ENCODE measurements at regions not wholly inside any gene's neighbourhood (a gene's known extent, or its start where the extent isn't known, plus 50 kb on each side); places are given as distances from the start of the nearest gene placed in this dataset.

DNA sequence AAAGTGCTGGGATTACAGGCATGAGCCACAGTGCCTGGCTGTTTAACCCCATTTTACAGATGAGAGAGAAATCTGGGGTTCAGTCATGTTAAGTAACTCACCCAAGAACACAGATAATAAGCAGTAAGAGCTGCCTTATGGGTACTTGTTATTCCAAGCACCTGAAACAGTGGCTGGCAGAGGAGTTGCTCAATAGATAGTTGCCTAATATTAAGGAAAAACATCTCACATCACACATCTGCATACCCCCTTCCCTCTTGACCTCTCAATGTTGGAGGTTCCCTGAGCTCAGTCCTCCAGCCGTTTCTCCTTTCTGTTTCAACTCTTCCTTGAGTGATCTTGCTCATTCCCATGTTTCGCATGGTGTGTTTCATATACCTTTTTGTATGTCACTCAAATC is 401.9 kb downstream of the KLF12 start:
- H3K9me3 ChIP-seq = no peaks in the 10 kb centered on the region
- H3K27ac ChIP-seq = no peak overlapping the region
- TF ChIP-seq, protein P1, sequence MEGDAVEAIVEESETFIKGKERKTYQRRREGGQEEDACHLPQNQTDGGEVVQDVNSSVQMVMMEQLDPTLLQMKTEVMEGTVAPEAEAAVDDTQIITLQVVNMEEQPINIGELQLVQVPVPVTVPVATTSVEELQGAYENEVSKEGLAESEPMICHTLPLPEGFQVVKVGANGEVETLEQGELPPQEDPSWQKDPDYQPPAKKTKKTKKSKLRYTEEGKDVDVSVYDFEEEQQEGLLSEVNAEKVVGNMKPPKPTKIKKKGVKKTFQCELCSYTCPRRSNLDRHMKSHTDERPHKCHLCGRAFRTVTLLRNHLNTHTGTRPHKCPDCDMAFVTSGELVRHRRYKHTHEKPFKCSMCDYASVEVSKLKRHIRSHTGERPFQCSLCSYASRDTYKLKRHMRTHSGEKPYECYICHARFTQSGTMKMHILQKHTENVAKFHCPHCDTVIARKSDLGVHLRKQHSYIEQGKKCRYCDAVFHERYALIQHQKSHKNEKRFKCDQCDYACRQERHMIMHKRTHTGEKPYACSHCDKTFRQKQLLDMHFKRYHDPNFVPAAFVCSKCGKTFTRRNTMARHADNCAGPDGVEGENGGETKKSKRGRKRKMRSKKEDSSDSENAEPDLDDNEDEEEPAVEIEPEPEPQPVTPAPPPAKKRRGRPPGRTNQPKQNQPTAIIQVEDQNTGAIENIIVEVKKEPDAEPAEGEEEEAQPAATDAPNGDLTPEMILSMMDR (IDR thresholded peaks at IDR 0.05) = no peak
- H3K36me3 ChIP-seq = no peaks in the 10 kb centered on the region
- H3K4me3 ChIP-seq = no peak overlapping the region
- no peak for DNase-seq (ENCODE audit: low spot score in 2 of 2)
- intact Hi-C loops (cut with DNase I) = no loop called here
- H3K4me1 ChIP-seq = no peaks in the 10 kb centered on the region
- H3K27me3 ChIP-seq = no peaks in the 10 kb centered on the region

DNA sequence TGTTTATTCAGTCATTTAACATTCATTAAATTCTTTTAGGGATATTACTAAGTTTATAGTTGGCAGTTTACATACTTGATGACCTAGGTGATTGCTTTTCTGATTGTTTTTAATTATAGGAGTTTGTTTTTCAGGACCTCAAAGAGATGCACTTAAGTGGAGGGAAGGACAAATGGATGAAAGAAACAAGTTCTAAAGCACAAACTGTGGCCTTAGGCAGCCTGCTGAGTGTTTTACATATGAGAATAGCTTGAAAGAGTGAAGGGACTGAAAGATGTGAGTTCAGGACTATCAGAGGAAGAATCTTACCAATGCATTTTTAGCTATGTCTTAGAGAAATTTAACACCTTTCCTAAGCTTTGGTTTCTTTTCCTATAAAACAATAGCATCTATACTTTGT is 402.6 kb downstream of the KLF12 start:
- no peaks in the 10 kb centered on the region for H3K9me3 ChIP-seq
- H3K4me3 ChIP-seq = no peak overlapping the region
- intact Hi-C loops (cut with DNase I) = no loop called here
- no peaks in the 10 kb centered on the region for H3K27me3 ChIP-seq
- H3K27ac ChIP-seq = no peak overlapping the region
- TF ChIP-seq, protein P1 (IDR thresholded peaks at IDR 0.05) = no peak
- no peaks in the 10 kb centered on the region for H3K4me1 ChIP-seq
- DNase-seq (ENCODE audit: low spot score in 2 of 2) = no peak
- H3K36me3 ChIP-seq = no peaks in the 10 kb centered on the region

DNA sequence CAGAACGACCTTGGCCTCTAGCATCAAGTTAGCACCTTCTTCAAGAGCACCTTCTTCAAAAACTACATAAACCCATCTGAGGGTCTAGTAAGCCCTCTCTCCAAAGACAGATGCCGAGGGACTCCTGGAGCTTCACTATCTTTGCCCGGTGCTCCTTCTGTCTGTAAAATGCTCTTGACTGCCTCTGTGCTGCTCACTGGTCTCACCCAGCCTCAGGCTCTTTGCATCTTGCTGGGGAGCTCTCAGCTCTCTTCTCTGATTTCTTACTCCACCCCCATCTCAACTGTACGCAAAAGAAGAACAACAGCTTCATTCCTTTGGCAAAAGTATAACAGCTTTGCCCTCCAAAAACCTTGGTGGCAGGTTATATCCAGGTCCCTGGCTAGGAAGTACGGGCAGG is 404.2 kb downstream of the KLF12 start:
- intact Hi-C loops (cut with DNase I) = no loop called here

DNA sequence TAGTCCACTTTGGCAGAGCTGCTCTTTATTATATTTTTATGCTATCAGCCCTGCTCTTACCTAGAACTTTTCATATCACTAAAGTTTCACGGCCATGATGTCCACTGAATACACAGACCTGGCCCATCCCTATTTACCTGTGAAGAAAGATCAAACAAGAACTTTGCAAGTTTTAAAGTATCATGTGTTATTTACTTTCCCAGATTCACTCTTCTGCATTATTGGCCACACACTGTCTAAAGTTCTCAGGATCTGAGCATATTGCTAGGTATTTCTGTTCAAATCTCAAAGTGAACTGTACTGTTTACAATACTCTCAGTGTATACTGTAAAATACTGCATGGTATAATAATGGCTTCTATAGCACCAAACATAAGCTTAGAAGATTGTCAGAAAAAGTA is 405.2 kb downstream of the KLF12 start:
- Histone ChIP-seq H3K9me3 (no peaks in the 10 kb centered on the region), H3K36me3 (no peaks in the 10 kb centered on the region), H3K4me3 (no peak overlapping the region), H3K27ac (no peak overlapping the region), H3K4me1 (no peaks in the 10 kb centered on the region), H3K27me3 (no peaks in the 10 kb centered on the region)
- TF ChIP-seq, protein P1 (IDR thresholded peaks at IDR 0.05) = no peak
- intact Hi-C loops (cut with DNase I) = no loop called here
- no peak for DNase-seq (ENCODE audit: low spot score in 2 of 2)

More for the DNA sequence above, 404.2 kb downstream of the KLF12 start:
- Histone ChIP-seq H3K4me3 (no peak overlapping the region), H3K9me3 (no peaks in the 10 kb centered on the region), H3K27me3 (no peaks in the 10 kb centered on the region), H3K4me1 (no peaks in the 10 kb centered on the region), H3K36me3 (no peaks in the 10 kb centered on the region), H3K27ac (no peak overlapping the region)
- TF ChIP-seq, protein P1 (IDR thresholded peaks at IDR 0.05) = no peak
- DNase-seq (ENCODE audit: low spot score in 2 of 2) = no peak

DNA sequence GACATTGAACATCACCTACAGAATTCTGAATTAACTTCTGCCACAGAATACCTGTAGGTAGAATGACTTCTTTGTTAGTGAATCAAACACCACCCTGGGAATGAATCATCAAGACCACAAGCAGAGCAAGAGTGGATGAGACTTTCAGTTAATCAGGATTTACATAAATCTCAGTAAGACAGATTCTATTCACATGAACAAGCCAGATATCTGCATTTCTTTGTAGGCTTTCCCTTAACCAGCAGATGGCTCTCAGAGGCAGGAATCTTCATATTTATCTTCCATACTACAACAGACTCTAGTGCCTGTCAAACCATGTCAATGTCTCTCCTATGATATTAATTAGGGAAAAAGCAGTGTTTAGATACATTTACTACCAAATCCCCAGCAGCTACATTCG is 412.1 kb downstream of the KLF12 start:
- Histone ChIP-seq H3K4me3 (no peak overlapping the region), H3K27me3 (no peaks in the 10 kb centered on the region), H3K27ac (no peak overlapping the region), H3K36me3 (no peaks in the 10 kb centered on the region), H3K9me3 (no peaks in the 10 kb centered on the region), H3K4me1 (peaks cover 0 to 6% of the 10 kb centered on the region in 2 donors)
- TF ChIP-seq, protein P1 (IDR thresholded peaks at IDR 0.05) = no peak
- intact Hi-C loops (cut with DNase I) = no loop called here
- DNase-seq (ENCODE audit: low spot score in 2 of 2) = no peak

DNA sequence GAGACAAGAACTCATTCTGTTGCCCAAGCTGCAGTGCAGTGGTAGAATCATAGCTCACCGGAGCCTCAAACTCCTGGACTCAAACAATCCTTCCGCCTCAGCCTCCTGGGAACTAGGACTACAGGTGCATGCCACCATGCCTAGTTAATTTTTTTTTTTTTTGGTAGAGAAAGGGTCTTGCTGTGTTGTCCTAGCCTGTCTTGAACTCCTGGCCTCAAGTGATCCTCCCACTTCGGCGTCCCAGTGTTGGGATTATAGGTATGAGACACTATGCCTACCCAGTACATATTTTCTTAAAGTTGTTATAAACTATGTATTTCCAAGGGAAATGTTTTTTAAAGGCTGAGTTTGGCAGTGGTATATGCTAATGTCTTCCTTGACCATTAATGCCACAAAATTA is 412.6 kb downstream of the KLF12 start:
- TF ChIP-seq, protein P1 (IDR thresholded peaks at IDR 0.05) = no peak
- H3K27me3 ChIP-seq = no peaks in the 10 kb centered on the region
- no peak overlapping the region for H3K4me3 ChIP-seq
- H3K36me3 ChIP-seq = no peaks in the 10 kb centered on the region
- no peak for DNase-seq (ENCODE audit: low spot score in 2 of 2)
- H3K9me3 ChIP-seq = no peaks in the 10 kb centered on the region
- H3K4me1 ChIP-seq = peaks cover 0 to 8% of the 10 kb centered on the region in 2 donors
- intact Hi-C loops (cut with DNase I) = no loop called here
- no peak overlapping the region for H3K27ac ChIP-seq
